ENCODE measurements at regions not wholly inside any gene's neighbourhood (a gene's known extent, or its start where the extent isn't known, plus 50 kb on each side); places are given as distances from the start of the nearest gene placed in this dataset.

DNA sequence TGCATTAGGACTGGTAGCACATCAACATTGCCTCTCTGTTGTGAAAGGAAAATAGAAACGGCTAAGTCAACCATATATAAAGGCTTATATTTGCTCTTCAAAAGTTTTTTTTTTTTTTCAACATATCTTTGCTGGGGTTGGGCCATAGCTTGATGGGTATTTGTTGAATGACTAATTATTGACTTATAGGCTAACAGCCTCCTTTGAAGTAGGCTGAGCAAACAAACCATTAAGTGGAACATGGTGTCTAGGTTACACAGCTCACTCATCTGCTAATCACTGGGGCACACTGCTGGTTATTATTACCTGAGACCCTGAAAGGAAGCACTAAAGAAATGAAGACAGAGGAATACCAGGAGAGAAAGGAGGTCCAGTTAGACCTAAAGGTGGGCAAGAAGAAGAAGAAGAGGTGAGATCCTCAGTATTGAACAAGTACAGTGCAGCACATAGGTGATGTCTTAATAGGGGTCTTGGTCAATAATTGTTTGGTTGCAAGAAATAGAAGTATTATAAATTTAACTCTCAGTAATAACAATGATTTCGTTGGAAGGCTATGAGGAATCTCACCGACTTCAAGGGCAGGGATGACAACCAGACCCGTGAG is 139.4 kb downstream of the RPLP1 start:
- TF ChIP-seq POLR2A (IDR thresholded peaks at IDR 0.05; ENCODE audit: low read length), result no peak
- TF ChIP-seq GATA1 (IDR thresholded peaks at IDR 0.05; ENCODE audit: low read depth, low read length), result no peak
